Lower leg skin (tissue), 3 donors: ENCODE measurements at regions not wholly inside any gene's neighbourhood (a gene's known extent, or its start where the extent isn't known, plus 50 kb on each side); places are given as distances from the start of the nearest gene placed in this dataset.

ENCODE experiments used
- CTCF ChIP-seq, 3 donors: fragments of 450-650 bp; IDR thresholded peaks; one replicate each; pipeline ENCODE4 v1.5.1; 2016; ENCODE audit warnings: antibody characterized with exemption in 3 of 3, mild to moderate bottlenecking in 3 of 3, moderate library complexity in 2 of 3
- POLR2A ChIP-seq, 2 donors: fragments of 450-650 bp; IDR thresholded peaks; one replicate each; pipeline ENCODE4 v1.6.1; 2016 to 2017; ENCODE audit warnings: antibody characterized with exemption in 2 of 2, mild to moderate bottlenecking in 1 of 2, moderate library complexity in 1 of 2

- no peak for TF ChIP-seq POLR2A (IDR thresholded peaks at IDR 0.05)
- no peak for TF ChIP-seq CTCF (IDR thresholded peaks at IDR 0.05)
These were observed 909.2 kb upstream of the PCDH20 start for GRCh38 chr13:62324842-62325241.
